ENCODE measurements at regions not wholly inside any gene's neighbourhood (a gene's known extent, or its start where the extent isn't known, plus 50 kb on each side); places are given as distances from the start of the nearest gene placed in this dataset.

GRCh38 chr1:245098924-245099323, 55.9 kb upstream of the KIF26B start:
- TF ChIP-seq, protein P1, sequence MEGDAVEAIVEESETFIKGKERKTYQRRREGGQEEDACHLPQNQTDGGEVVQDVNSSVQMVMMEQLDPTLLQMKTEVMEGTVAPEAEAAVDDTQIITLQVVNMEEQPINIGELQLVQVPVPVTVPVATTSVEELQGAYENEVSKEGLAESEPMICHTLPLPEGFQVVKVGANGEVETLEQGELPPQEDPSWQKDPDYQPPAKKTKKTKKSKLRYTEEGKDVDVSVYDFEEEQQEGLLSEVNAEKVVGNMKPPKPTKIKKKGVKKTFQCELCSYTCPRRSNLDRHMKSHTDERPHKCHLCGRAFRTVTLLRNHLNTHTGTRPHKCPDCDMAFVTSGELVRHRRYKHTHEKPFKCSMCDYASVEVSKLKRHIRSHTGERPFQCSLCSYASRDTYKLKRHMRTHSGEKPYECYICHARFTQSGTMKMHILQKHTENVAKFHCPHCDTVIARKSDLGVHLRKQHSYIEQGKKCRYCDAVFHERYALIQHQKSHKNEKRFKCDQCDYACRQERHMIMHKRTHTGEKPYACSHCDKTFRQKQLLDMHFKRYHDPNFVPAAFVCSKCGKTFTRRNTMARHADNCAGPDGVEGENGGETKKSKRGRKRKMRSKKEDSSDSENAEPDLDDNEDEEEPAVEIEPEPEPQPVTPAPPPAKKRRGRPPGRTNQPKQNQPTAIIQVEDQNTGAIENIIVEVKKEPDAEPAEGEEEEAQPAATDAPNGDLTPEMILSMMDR (IDR thresholded peaks at IDR 0.05; ENCODE audit: poor library complexity), result no peak
- TF ChIP-seq EZH2phosphoT487 (IDR thresholded peaks at IDR 0.05; ENCODE audit: low read depth, severe bottlenecking, unreplicated experiment), result no peak

Measured in hepatocyte (in vitro differentiated cells).